GM06990 (cell line): ENCODE measurements at regions not wholly inside any gene's neighbourhood (a gene's known extent, or its start where the extent isn't known, plus 50 kb on each side); places are given as distances from the start of the nearest gene placed in this dataset.

ENCODE experiments used
- DNase-seq: peaks from one replicate; pipeline ENCODE4 v3.0.0-alpha.2; 2011; ENCODE audit not compliant: insufficient read length; ENCODE audit errors: extremely low read depth
- H3K27me3 ChIP-seq: replicated peaks from 2 replicates; pipeline ENCODE4 v1.6.0; 2011; ENCODE audit warnings: low read length; ENCODE audit not compliant: control insufficient read depth, insufficient read depth
- H3K36me3 ChIP-seq: 2 replicates; pipeline ENCODE4 v1.5.1; 2011; ENCODE audit warnings: low read length; ENCODE audit not compliant: control insufficient read depth, insufficient read depth
- H3K4me3 ChIP-seq: replicated peaks from 2 replicates; pipeline ENCODE4 v1.5.1; 2011; ENCODE audit warnings: low read depth, mild to moderate bottlenecking, control low read depth, low read length
- CTCF ChIP-seq: IDR thresholded peaks from 2 replicates; pipeline ENCODE4 v1.5.1; 2011; ENCODE audit warnings: low read length, control low read depth, mild to moderate bottlenecking, inconsistent platforms; ENCODE audit not compliant: insufficient read depth, poor library complexity, severe bottlenecking

GRCh38 chr11:69384251-69385143 lies 90.5 kb downstream of the MYEOV start:
- Histone ChIP-seq H3K36me3 (no peaks in the 10 kb centered on the region), H3K4me3 (no peak overlapping the region), H3K27me3 (no peaks in the 10 kb centered on the region)
- TF ChIP-seq CTCF, result no peak
- no peak for DNase-seq

GRCh38 chr11:69385144-69385820 lies 91.3 kb downstream of the MYEOV start:
- DNase-seq, result no peak
- H3K27me3 ChIP-seq, result no peaks in the 10 kb centered on the region
- TF ChIP-seq CTCF, result no peak
- no peak overlapping the region for H3K4me3 ChIP-seq
- no peaks in the 10 kb centered on the region for H3K36me3 ChIP-seq

GRCh38 chr11:69385832-69386427 lies 92.0 kb downstream of the MYEOV start:
- H3K4me3 ChIP-seq, result no peak overlapping the region
- TF ChIP-seq CTCF, result no peak
- no peak for DNase-seq
- H3K27me3 ChIP-seq, result no peaks in the 10 kb centered on the region; the same call in 1 of the 2 replicates
- no peaks in the 10 kb centered on the region for H3K36me3 ChIP-seq

- TF ChIP-seq CTCF, result no peak
- no peak overlapping the region for H3K4me3 ChIP-seq
These were observed 92.8 kb downstream of the MYEOV start for GRCh38 chr11:69386594-69387408.

DNA sequence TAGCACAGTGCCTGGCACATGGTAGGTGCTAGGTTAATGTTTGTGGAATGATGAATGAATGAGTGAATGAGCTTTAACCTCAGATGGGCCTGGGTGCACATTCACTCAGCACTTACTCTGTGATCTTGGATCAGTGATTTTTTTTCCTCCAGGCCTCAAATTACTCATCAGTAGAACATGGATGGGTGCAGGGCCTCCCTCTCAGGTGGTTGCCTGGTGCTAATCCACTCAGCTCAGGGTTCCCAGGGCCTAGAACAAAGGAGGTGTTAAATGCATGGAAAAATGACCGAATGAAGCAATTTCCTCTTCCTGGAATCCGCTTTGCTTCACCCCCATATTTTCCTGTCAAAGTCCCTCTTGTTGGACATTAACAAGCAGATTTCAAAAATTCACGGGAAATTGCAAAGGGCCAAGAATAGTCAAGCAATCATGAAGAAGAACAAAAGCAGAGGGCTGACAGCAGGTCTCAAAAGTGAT lies 93.5 kb downstream of the MYEOV start:
- DNase-seq, result no peak
- peaks cover 1% of the 10 kb centered on the region for H3K27me3 ChIP-seq
- no peak for TF ChIP-seq CTCF
- no peak overlapping the region for H3K4me3 ChIP-seq
- H3K36me3 ChIP-seq, result no peaks in the 10 kb centered on the region

More at GRCh38 chr11:69386594-69387408, 92.8 kb downstream of the MYEOV start:
- no peak for DNase-seq
- H3K27me3 ChIP-seq, result peaks cover 1% of the 10 kb centered on the region
- no peaks in the 10 kb centered on the region for H3K36me3 ChIP-seq
